Esophagus (tissue), 2 donors: ENCODE measurements at regions not wholly inside any gene's neighbourhood (a gene's known extent, or its start where the extent isn't known, plus 50 kb on each side); places are given as distances from the start of the nearest gene placed in this dataset.
"Not testable (repeated sequence)": the region's sequence is repeated elsewhere in the genome, so short reads cannot be mapped to it uniquely, and the experiment has no call there.

Source experiments
- H3K27ac ChIP-seq, 2 donors: one replicate each; pipeline ENCODE4 v1.5.1; 2013; ENCODE audit warnings: low read depth in 2 of 2, mild to moderate bottlenecking in 2 of 2, inconsistent platforms in 1 of 2, low read length in 1 of 2, moderate library complexity in 1 of 2
- H3K27me3 ChIP-seq, 2 donors: one replicate each; pipeline ENCODE4 v1.6.1; 2013; ENCODE audit warnings: low read length in 2 of 2, control low read depth in 1 of 2, mild to moderate bottlenecking in 1 of 2; ENCODE audit not compliant: insufficient read depth in 2 of 2, control insufficient read depth in 1 of 2
- H3K36me3 ChIP-seq, 2 donors: one replicate each; pipeline ENCODE4 v1.6.1; 2013; ENCODE audit warnings: low read length in 1 of 2; ENCODE audit not compliant: control insufficient read depth in 2 of 2, insufficient read depth in 2 of 2
- H3K4me1 ChIP-seq, 2 donors: one replicate each; pipeline ENCODE4 v1.6.1; 2013; ENCODE audit warnings: low read length in 1 of 2; ENCODE audit not compliant: control insufficient read depth in 2 of 2, insufficient read depth in 2 of 2
- H3K4me3 ChIP-seq, 2 donors: one replicate each; pipeline ENCODE4 v1.5.1; 2013; ENCODE audit warnings: low read length in 2 of 2, mild to moderate bottlenecking in 2 of 2, low read depth in 1 of 2, moderate library complexity in 1 of 2
- H3K9me3 ChIP-seq, 2 donors: one replicate each; pipeline ENCODE4 v1.6.1; 2013; ENCODE audit warnings: mild to moderate bottlenecking in 2 of 2, low read depth in 1 of 2, low read length in 1 of 2, moderate library complexity in 1 of 2; ENCODE audit not compliant: control insufficient read depth in 2 of 2, insufficient read depth in 1 of 2
- WGBS, 2 donors: extraction: QIAGEN DNeasy Blood & Tissue Kit; methylation state at CpG; one replicate each; pipeline ENCODE4 v1.1.7; 2013; 5-methylcytosine and 5-hydroxymethylcytosine counted together
- donor health status: healthy with polysubstance abuse.
- donor health status: Bipolar disorder and iron deficiency.

DNA sequence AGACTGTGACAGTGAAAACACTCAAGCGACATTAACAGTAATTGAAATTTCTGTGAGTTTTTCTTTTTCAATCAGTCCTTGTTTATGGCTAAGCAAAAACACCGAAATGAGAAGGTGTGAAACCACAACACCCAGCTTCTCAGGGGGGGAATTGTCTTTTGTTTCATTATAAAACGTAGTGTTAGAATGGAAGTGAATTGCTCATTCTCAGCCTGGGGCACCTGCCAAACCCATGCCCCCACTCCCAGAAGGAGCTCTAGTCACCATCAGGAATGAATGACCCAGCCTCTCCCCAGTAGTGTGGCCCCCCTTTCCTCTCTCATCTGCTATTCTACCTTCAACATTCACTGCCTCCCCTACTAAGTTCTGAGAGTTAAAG is 185.8 kb upstream of the CFAP20DC start:
- Histone ChIP-seq H3K27me3 (no peaks in the 10 kb centered on the region), H3K4me3 (no peak overlapping the region), H3K36me3 (no peaks in the 10 kb centered on the region), H3K27ac (no peak overlapping the region), H3K9me3 (no peaks in the 10 kb centered on the region), H3K4me1 (no peaks in the 10 kb centered on the region)
- 49 to 59% methylated on average over 3 of the region's 3 CpGs for WGBS, 2 donors

DNA sequence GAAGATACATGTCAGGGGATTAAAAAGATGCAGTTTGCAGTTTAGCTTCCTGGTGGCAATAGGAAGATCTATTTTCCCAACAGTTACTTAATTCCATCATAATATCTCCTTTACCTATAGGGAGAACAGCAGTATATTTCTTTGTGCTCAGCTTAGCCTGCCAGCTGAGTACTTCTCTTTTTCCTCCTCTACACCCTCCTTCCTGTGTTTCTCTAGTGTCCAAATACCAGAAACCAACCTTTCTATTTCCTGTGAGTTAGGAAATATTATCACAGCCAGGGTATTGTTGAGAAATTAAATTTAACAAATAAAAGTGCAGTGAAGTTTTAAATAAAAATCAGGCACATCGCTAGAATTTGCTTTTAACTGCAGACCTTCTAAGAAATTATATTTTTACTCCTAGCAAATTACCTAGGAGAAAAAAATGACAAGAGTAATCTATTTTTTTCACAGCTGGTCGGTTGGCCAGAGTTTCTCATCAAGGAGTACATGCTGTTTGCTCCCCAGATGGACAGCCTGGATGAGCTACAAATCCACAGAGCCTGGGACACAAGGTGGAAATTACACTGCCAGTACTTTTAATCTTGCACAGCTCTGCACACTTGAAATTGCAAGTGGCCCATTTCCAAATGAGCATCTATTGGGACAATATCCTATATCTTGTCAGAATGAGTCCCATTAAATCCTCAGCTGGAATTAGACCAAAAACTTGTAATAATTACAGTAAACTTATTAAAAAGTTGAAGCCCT is 185.2 kb upstream of the CFAP20DC start:
- 58 to 63% methylated on average over 2 of the region's 2 CpGs for WGBS, 2 donors
- peaks cover 0 to 4% of the 10 kb centered on the region in 2 donors for H3K9me3 ChIP-seq

DNA sequence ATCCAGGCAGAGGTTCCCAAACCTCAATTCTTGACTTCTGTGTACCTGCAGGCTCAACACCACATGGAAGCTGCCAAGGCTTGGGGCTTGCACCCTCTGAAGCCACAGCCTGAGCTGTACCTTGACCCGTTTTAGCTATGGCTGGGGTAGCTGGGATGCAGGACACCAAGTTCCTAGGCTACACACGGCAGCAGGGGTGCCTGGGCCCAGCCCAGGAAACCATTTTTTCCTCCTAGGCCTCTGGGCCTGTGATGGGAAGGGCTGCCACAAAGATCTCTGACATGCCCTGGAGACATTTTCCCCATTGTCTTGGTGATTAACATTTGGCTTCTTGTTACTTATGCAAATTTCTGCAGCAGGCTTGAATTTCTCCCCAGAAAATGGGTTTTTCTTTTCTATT is 180.6 kb upstream of the CFAP20DC start:
- not testable (repeated sequence) for H3K9me3 ChIP-seq, H3K4me3 ChIP-seq, H3K27me3 ChIP-seq, H3K36me3 ChIP-seq, H3K4me1 ChIP-seq, H3K27ac ChIP-seq
- WGBS, 2 donors, result 69 to 72% methylated on average over 2 of the region's 2 CpGs

More for the DNA sequence above, 185.2 kb upstream of the CFAP20DC start:
- H3K27me3 ChIP-seq, result no peaks in the 10 kb centered on the region
- H3K4me1 ChIP-seq, result no peaks in the 10 kb centered on the region
- no peak overlapping the region for H3K4me3 ChIP-seq
- no peak overlapping the region for H3K27ac ChIP-seq
- no peaks in the 10 kb centered on the region for H3K36me3 ChIP-seq

DNA sequence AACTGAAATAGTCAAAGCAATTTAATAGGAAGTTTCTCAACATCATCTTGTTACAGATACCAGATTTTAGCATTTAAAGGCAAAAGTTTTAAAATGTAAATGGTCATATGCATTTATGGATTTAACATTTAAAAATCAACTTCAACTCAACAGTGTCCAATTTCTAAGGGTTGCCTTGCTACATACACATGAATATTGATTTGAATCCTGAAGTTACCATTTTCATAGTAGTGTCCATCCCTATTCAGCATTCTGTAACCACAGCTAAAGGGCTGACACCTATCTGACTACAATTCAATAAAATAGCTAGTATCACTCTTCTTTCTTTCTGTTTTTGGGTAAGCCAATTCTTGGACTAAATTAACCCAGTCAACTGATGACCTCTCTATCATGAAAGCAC is 164.0 kb upstream of the CFAP20DC start:
- no peaks in the 10 kb centered on the region for H3K27me3 ChIP-seq
- no peaks in the 10 kb centered on the region for H3K36me3 ChIP-seq
- H3K9me3 ChIP-seq, result no peaks in the 10 kb centered on the region
- no peak overlapping the region for H3K27ac ChIP-seq
- peaks cover 0 to 2% of the 10 kb centered on the region in 2 donors for H3K4me1 ChIP-seq
- no peak overlapping the region for H3K4me3 ChIP-seq

DNA sequence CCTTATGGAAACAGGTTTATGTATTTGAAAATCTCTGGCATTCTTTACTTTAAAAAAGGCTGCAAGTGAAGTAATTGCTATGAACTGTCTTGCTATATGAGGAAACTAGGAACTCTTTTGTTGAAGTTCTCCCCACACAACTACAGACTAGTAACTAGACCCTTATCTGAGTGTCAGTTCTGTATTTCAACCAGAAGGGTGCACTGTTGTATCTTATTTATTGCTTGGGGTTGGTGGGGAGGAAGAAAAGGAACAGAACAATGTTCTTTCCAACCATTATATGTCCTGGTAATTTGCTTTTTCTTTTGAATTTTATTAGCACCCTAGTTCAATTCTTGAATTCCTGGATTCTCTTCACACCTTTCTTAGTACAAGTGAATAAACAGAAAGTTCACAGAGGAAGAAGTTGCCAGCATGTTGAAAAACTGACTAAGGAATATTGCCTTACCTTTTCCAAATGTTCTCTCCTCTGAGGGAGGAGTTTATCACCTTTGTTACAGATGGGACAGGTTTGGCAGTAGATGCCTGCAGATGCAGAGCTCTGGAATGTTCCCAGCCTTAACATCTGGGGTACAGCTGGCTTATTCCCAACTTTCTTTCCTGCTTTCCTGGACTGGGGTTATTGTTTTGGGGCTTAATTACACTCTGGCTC is 162.4 kb upstream of the CFAP20DC start:
- Histone ChIP-seq H3K36me3 (no peaks in the 10 kb centered on the region), H3K4me1 (peaks cover 0 to 2% of the 10 kb centered on the region in 2 donors), H3K27me3 (no peaks in the 10 kb centered on the region), H3K27ac (peak overlapping the region in 1 of 2 donors; percentile 24), H3K4me3 (no peak overlapping the region), H3K9me3 (no peaks in the 10 kb centered on the region)

DNA sequence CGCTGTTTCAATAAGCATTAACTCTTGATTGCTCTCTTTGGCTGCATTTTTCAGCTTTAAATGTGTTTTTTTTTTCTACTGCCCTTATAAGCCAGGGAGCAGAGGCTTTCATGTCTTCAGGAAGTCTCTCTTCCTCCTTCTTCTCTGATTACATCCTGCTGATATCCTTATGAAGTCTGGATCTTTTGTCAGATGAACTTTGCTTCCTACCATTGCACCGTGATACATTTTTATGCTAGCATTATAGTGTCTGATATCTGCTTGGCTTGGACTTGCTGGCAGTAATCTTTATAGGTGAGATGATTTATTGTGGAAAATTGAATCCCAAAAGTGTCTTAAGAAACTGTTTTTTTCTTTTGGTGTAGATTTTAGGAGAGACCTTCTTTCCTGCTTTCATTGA is 160.4 kb upstream of the CFAP20DC start:
- Histone ChIP-seq H3K27me3 (no peaks in the 10 kb centered on the region), H3K9me3 (no peaks in the 10 kb centered on the region), H3K4me3 (no peak overlapping the region), H3K36me3 (no peaks in the 10 kb centered on the region), H3K4me1 (peaks cover 0 to 2% of the 10 kb centered on the region in 2 donors), H3K27ac (no peak overlapping the region)
- 63 to 78% methylated on average over 2 of the region's 2 CpGs for whole genome bisulfite sequencing, 2 donors

DNA sequence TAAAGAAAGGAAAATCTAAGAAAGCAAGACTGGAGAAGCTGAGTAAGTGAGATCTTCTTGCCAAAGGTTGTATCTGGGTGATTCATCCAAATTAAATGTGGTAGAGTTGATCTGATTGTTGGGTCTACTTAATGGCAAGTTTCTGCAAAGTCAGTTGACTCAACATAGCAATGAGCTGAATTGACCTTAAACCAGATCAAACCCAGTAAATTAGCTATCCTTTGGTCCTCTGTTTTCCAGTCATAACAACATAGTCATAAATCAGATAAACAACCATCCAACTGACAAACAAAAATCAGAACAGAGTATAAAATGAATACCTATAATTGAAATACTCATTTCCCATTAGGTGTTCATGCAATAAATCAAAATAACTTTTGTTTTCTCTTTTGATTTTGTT is 142.6 kb upstream of the CFAP20DC start:
- Histone ChIP-seq H3K36me3 (no peaks in the 10 kb centered on the region), H3K27me3 (no peaks in the 10 kb centered on the region), H3K9me3 (no peaks in the 10 kb centered on the region), H3K27ac (no peak overlapping the region), H3K4me1 (peaks cover 0 to 3% of the 10 kb centered on the region in 2 donors), H3K4me3 (no peak overlapping the region)

DNA sequence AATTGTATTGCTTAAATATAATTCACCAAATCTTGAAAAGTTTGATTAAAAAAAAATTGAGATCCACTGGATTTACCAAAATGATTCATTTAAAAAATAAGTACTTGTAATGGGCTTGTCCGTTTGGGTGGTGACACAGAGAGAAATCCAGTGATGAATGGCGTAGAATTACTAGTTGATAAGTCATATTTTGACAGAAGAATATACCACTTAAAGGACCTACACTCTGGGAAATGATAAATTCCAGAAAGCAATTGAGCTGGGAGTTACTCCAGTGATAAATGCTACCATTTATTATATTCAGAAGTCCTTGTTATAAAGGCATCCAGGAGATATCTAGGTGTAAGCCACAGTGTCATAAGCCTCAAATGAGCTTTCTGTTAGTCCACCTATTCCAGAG is 141.8 kb upstream of the CFAP20DC start:
- H3K4me1 ChIP-seq, result peaks cover 0 to 3% of the 10 kb centered on the region in 2 donors
- H3K27ac ChIP-seq, result peak overlapping the region; percentile 38 to 49
- H3K36me3 ChIP-seq, result no peaks in the 10 kb centered on the region
- no peaks in the 10 kb centered on the region for H3K27me3 ChIP-seq
- no peak overlapping the region for H3K4me3 ChIP-seq
- no peaks in the 10 kb centered on the region for H3K9me3 ChIP-seq
- WGBS, 2 donors, result 53 to 59% methylated on average over 2 of the region's 2 CpGs

DNA sequence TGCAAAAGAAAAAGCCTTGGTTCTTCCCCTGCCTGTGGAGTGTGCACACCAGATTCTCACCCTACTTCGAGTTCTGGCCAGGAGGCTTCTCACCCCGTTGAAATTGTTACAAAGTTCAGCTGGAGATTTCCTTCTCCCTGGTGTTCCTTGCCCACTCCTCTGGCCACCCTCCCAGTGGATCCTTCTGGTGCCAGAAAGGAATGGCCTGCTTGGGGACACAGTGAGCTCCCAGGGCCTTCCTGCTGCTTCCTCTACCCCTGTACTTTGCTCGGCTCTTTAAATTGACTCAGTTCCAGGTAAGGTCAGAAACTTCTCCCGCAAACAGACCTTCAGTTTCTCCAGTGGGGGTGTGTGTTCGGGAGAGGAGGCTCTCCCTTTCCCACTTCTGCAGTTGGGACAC is 140.1 kb upstream of the CFAP20DC start:
- WGBS, 2 donors, result 45 to 49% methylated on average over 5 of the region's 5 CpGs
- peak overlapping the region; percentile 75 to 85 for H3K27ac ChIP-seq
- no peaks in the 10 kb centered on the region for H3K9me3 ChIP-seq

DNA sequence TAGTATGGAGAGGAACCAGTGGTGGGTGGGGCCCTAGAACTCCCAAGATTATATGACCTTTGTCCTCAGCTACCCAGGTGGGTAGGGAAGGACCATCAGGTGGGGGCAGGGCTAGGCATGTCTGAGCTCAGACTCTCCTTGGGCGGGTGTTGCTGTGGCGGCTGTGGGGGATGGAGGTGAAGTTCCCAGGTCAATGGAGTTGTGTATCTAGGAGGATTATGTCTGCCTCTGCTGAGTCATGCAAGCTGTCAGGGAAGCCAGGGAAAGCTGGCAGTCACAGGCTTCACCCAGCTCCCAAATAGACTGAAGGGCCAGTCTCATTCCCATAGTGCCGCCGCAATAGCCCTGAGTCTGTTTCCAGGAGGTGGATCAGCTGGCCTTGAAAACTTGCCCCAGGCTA is 139.7 kb upstream of the CFAP20DC start:
- Histone ChIP-seq H3K9me3 (no peaks in the 10 kb centered on the region), H3K4me1 (peaks cover 0 to 3% of the 10 kb centered on the region in 2 donors), H3K36me3 (no peaks in the 10 kb centered on the region), H3K4me3 (no peak overlapping the region), H3K27ac (peak overlapping the region; percentile 75 to 85), H3K27me3 (no peaks in the 10 kb centered on the region)
- WGBS, 2 donors, result 50 to 65% methylated on average over 4 of the region's 4 CpGs

More for the DNA sequence above, 140.1 kb upstream of the CFAP20DC start:
- H3K36me3 ChIP-seq, result no peaks in the 10 kb centered on the region
- no peak overlapping the region for H3K4me3 ChIP-seq
- peaks cover 0 to 3% of the 10 kb centered on the region in 2 donors for H3K4me1 ChIP-seq
- H3K27me3 ChIP-seq, result no peaks in the 10 kb centered on the region
